Trophoblast cell (in vitro differentiated cells and primary cell): ENCODE measurements at regions not wholly inside any gene's neighbourhood (a gene's known extent, or its start where the extent isn't known, plus 50 kb on each side); places are given as distances from the start of the nearest gene placed in this dataset.
A peak's percentile ranks its signal among the peaks of the same experiment; 100 is the strongest.

Experiments used
- DNase-seq, 2 donors: peaks; one replicate each; pipeline ENCODE4 v3.0.0-alpha.2; 2016
- H2AFZ ChIP-seq: 2 replicates; pipeline ENCODE4 v1.6.1; 2013; ENCODE audit warnings: low read length, moderate library complexity, mild to moderate bottlenecking; ENCODE audit not compliant: insufficient read depth, poor library complexity
- H2AK5ac ChIP-seq: 2 replicates; pipeline ENCODE4 v1.6.1; 2013; ENCODE audit warnings: mild to moderate bottlenecking, low read length
- H2BK120ac ChIP-seq: 2 replicates; pipeline ENCODE4 v1.6.1; 2013; ENCODE audit warnings: low read length, mild to moderate bottlenecking, moderate library complexity; ENCODE audit not compliant: insufficient read depth, poor library complexity
- H2BK12ac ChIP-seq: 2 replicates; pipeline ENCODE4 v1.6.1; 2013; ENCODE audit warnings: mild to moderate bottlenecking, low read length, moderate library complexity
- H2BK5ac ChIP-seq: 2 replicates; pipeline ENCODE4 v1.6.1; 2013; ENCODE audit warnings: low read length, low read depth, moderate library complexity, mild to moderate bottlenecking; ENCODE audit not compliant: poor library complexity
- H3K14ac ChIP-seq: 2 replicates; pipeline ENCODE4 v1.6.1; 2013; ENCODE audit warnings: mild to moderate bottlenecking, low read length
- H3K18ac ChIP-seq: 2 replicates; pipeline ENCODE4 v1.6.1; 2013; ENCODE audit warnings: mild to moderate bottlenecking, low read length
- H3K23ac ChIP-seq: 2 replicates; pipeline ENCODE4 v1.6.1; 2013; ENCODE audit warnings: low read length
- H3K27ac ChIP-seq: 2 replicates; pipeline ENCODE4 v1.5.1; 2013; ENCODE audit warnings: low read depth, mild to moderate bottlenecking, inconsistent platforms, low read length, moderate library complexity
- H3K27me3 ChIP-seq: 2 replicates; pipeline ENCODE4 v1.6.1; 2013; ENCODE audit warnings: inconsistent platforms, mild to moderate bottlenecking, low read length, moderate library complexity; ENCODE audit not compliant: insufficient read depth
- H3K36me3 ChIP-seq, 2 experiments: 1 replicate in 1 of 2; 2 replicates in 1 of 2; pipeline ENCODE4 v1.6.1; 2013; ENCODE audit warnings: low read length in 2 of 2, mild to moderate bottlenecking in 2 of 2, moderate library complexity in 1 of 2; ENCODE audit not compliant: insufficient read depth in 2 of 2, control insufficient read depth in 1 of 2
- H3K4ac ChIP-seq: 2 replicates; pipeline ENCODE4 v1.6.1; 2013; ENCODE audit warnings: low read depth, mild to moderate bottlenecking, low read length, moderate library complexity
- H3K4me1 ChIP-seq, 2 experiments: 1 replicate in 1 of 2; 2 replicates in 1 of 2; pipeline ENCODE4 v1.6.1; 2013; ENCODE audit warnings: low read length in 2 of 2, mild to moderate bottlenecking in 2 of 2, moderate library complexity in 1 of 2; ENCODE audit not compliant: insufficient read depth in 2 of 2, control insufficient read depth in 1 of 2
- H3K4me2 ChIP-seq: 2 replicates; pipeline ENCODE4 v1.6.1; 2013; ENCODE audit warnings: inconsistent platforms, mild to moderate bottlenecking, low read length, moderate library complexity
- H3K4me3 ChIP-seq: 2 replicates; pipeline ENCODE4 v1.5.1; 2013; ENCODE audit warnings: mild to moderate bottlenecking, low read depth, low read length, inconsistent platforms
- H3K79me1 ChIP-seq: one replicate; pipeline ENCODE4 v1.6.1; 2013; ENCODE audit warnings: low read length
- H3K79me2 ChIP-seq: 2 replicates; pipeline ENCODE4 v1.6.1; 2013; ENCODE audit warnings: low read length, mild to moderate bottlenecking; ENCODE audit not compliant: control insufficient read depth, insufficient read depth, poor library complexity
- H3K9ac ChIP-seq: 2 replicates; pipeline ENCODE4 v1.6.1; 2013; ENCODE audit warnings: mild to moderate bottlenecking, low read length
- H3K9me3 ChIP-seq: 2 replicates; pipeline ENCODE4 v1.6.1; 2013; ENCODE audit warnings: low read depth, mild to moderate bottlenecking, control low read depth, inconsistent platforms, low read length; ENCODE audit not compliant: insufficient read depth
- H4K12ac ChIP-seq: 2 replicates; pipeline ENCODE4 v1.6.1; 2013; ENCODE audit warnings: low read depth, mild to moderate bottlenecking, low read length, moderate library complexity
- H4K8ac ChIP-seq: 2 replicates; pipeline ENCODE4 v1.6.1; 2013; ENCODE audit warnings: low read depth, mild to moderate bottlenecking, low read length, moderate library complexity
- H4K91ac ChIP-seq: one replicate; pipeline ENCODE4 v1.6.1; 2013; ENCODE audit warnings: low read depth, mild to moderate bottlenecking, low read length, moderate library complexity
- WGBS: extraction: QIAGEN DNeasy Blood & Tissue Kit; methylation state at CpG from one replicate; pipeline ENCODE4 v1.1.7; 2013; ENCODE audit warnings: missing lambda C conversion rate; ENCODE audit not compliant: insufficient read length, insufficient coverage; ENCODE audit errors: extremely low coverage; 5-methylcytosine and 5-hydroxymethylcytosine counted together

DNA sequence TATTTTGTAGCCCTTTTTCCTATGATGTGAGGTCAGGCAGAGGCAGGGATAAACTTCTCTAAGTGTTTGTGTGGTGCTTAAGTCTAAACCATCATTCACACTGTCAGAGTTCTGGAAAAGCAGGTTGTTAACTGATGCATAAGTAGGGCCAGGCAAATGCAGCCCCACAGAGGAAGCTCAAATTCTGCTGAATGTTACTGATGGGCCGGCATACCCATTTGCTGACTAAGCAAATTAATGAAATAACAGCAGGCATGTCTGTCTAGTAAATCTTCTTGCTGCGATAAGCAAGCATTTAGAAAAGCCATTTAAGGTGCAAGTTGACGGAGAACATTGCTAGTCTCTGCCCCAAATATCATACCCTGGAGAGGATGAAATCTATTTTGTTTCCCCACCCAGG is 523.2 kb upstream of the CCDC196 start:
- H3K4me1 ChIP-seq, result no peaks in the 10 kb centered on the region
- H4K12ac ChIP-seq, result no peak overlapping the region
- no peaks in the 10 kb centered on the region for H3K79me1 ChIP-seq
- no peak overlapping the region for H2AK5ac ChIP-seq
- no peak overlapping the region for H3K4ac ChIP-seq
- no peak overlapping the region for H2BK12ac ChIP-seq
- no peak overlapping the region for H3K23ac ChIP-seq
- no peak overlapping the region for H2BK120ac ChIP-seq
- H3K79me2 ChIP-seq, result no peaks in the 10 kb centered on the region
- no peaks in the 10 kb centered on the region for H3K36me3 ChIP-seq
- H3K18ac ChIP-seq, result no peak overlapping the region
- DNase-seq, result no peak
- no peak overlapping the region for H2AFZ ChIP-seq
- H3K27me3 ChIP-seq, result no peaks in the 10 kb centered on the region
- H3K4me2 ChIP-seq, result no peak overlapping the region
- no peak overlapping the region for H2BK5ac ChIP-seq
- no peak overlapping the region for H3K27ac ChIP-seq
- H4K91ac ChIP-seq, result no peak overlapping the region
- H3K4me3 ChIP-seq, result no peak overlapping the region
- no peak overlapping the region for H3K14ac ChIP-seq
- H4K8ac ChIP-seq, result no peak overlapping the region
- no CpG with 5 or more reads among the region's 3 CpGs for WGBS
- H3K9ac ChIP-seq, result no peak overlapping the region
- H3K9me3 ChIP-seq, result no peaks in the 10 kb centered on the region

DNA sequence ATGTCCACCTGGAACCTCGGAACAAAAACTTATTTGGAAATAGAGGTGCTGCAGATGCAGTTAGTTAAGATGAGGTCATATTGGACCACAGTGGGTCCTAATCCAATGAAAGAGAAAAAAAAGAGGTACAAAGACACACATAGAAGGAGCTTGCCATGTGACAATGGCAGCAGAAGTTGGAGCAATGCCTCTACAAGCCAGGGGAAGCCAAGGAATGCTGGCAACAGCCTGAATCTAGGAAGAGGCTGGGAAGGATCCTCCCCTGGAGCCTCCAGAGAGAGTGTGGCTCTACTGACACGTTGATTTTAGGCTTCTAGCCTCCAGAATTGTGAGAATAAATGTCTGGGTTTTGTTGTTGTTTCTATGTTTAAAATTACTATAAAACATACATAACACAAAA is 521.8 kb upstream of the CCDC196 start:
- H3K36me3 ChIP-seq, result no peaks in the 10 kb centered on the region
- no peak overlapping the region for H4K8ac ChIP-seq
- H3K4ac ChIP-seq, result no peak overlapping the region
- H2BK120ac ChIP-seq, result no peak overlapping the region
- H3K4me3 ChIP-seq, result no peak overlapping the region
- H3K9me3 ChIP-seq, result no peaks in the 10 kb centered on the region
- H3K4me1 ChIP-seq, result no peaks in the 10 kb centered on the region
- no peaks in the 10 kb centered on the region for H3K79me2 ChIP-seq
- no CpG with 5 or more reads among the region's 2 CpGs for WGBS
- H2AFZ ChIP-seq, result no peak overlapping the region
- no peaks in the 10 kb centered on the region for H3K79me1 ChIP-seq
- no peak overlapping the region for H3K18ac ChIP-seq
- H4K12ac ChIP-seq, result no peak overlapping the region
- no peak overlapping the region for H3K9ac ChIP-seq
- no peak overlapping the region for H3K27ac ChIP-seq
- H3K4me2 ChIP-seq, result no peak overlapping the region
- no peaks in the 10 kb centered on the region for H3K27me3 ChIP-seq
- H3K23ac ChIP-seq, result no peak overlapping the region
- no peak overlapping the region for H2BK12ac ChIP-seq
- no peak overlapping the region for H2AK5ac ChIP-seq
- H2BK5ac ChIP-seq, result no peak overlapping the region
- H3K14ac ChIP-seq, result no peak overlapping the region
- no peak overlapping the region for H4K91ac ChIP-seq
- no peak for DNase-seq

DNA sequence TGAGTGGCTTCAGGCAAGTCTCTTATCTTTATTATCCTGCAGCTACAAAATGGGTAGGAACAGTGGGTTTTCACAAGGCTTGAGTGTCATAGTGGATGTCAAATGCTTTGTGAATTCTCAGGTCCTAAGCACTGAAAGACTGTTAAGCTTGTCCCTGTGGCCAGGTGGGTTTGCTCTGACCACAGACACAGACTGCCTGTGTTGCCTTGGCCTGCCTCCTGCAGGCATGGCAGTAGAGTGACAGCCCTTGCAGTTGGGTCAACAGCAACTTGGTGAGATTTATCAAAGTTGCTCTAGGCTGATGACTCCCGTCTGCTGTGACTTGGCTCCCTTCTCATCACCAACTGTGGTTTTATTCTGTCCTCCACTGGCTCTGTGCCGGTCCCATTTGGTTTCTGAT is 520.0 kb upstream of the CCDC196 start:
- Histone ChIP-seq H3K4me3 (no peak overlapping the region), H3K79me1 (no peaks in the 10 kb centered on the region), H2BK120ac (no peak overlapping the region), H3K9me3 (no peaks in the 10 kb centered on the region), H3K79me2 (no peaks in the 10 kb centered on the region), H3K4me2 (no peak overlapping the region), H2AK5ac (no peak overlapping the region), H2AFZ (no peak overlapping the region), H2BK5ac (no peak overlapping the region), H3K27ac (no peak overlapping the region), H4K12ac (no peak overlapping the region), H3K9ac (no peak overlapping the region), H4K8ac (no peak overlapping the region), H3K4ac (no peak overlapping the region), H3K4me1 (no peaks in the 10 kb centered on the region), H3K36me3 (no peaks in the 10 kb centered on the region), H3K23ac (no peak overlapping the region), H2BK12ac (no peak overlapping the region), H4K91ac (no peak overlapping the region), H3K27me3 (no peaks in the 10 kb centered on the region), H3K18ac (no peak overlapping the region), H3K14ac (no peak overlapping the region)
- whole genome bisulfite sequencing, result no CpG with 5 or more reads among the region's 2 CpGs
- no peak for DNase-seq

DNA sequence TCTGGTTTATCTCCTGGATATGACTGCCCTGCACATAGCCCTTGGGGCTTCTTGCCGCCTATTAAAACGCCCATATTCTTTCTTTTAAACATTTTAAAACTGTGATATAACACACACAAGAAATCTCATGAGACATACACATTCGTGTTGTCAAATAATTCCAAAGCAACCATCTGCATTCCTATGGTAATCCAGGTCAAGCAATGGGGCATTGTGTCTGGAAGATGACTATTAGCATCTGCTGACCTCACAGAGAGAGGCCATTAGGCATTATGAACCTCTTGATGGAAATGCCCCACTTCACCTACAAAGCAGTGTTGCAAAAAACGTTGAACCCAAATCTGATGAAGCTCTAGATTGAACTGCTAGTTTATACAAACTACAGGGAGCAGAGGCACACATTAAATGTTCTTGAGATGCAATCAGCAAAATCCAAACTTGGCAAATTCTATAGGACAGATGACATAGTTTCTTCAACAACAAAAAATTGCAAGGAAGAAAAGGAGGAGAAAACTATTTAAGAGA is 513.8 kb upstream of the CCDC196 start:
- Histone ChIP-seq H3K4me1 (peaks cover 0 to 2% of the 10 kb centered on the region in 2 experiments), H3K9me3 (no peaks in the 10 kb centered on the region), H3K27ac (no peak overlapping the region), H3K23ac (no peak overlapping the region), H3K79me1 (no peaks in the 10 kb centered on the region), H3K14ac (no peak overlapping the region), H3K4me3 (no peak overlapping the region), H2AK5ac (no peak overlapping the region), H4K91ac (no peak overlapping the region), H3K27me3 (no peaks in the 10 kb centered on the region), H2BK5ac (no peak overlapping the region), H2BK120ac (no peak overlapping the region), H4K8ac (no peak overlapping the region), H2AFZ (no peak overlapping the region), H3K4me2 (no peak overlapping the region), H3K36me3 (no peaks in the 10 kb centered on the region), H3K9ac (no peak overlapping the region), H3K4ac (no peak overlapping the region), H2BK12ac (no peak overlapping the region), H3K18ac (no peak overlapping the region), H4K12ac (no peak overlapping the region), H3K79me2 (no peaks in the 10 kb centered on the region)
- WGBS, result no CpG with 5 or more reads among the region's 4 CpGs
- DNase-seq, result peak in 1 of 2 donors; percentile 34
